RKO (cell line): ENCODE measurements at regions not wholly inside any gene's neighbourhood (a gene's known extent, or its start where the extent isn't known, plus 50 kb on each side); places are given as distances from the start of the nearest gene placed in this dataset.

Experiments used
- DNase-seq: peaks from one replicate; pipeline ENCODE4 v3.0.0-alpha.2; 2016; ENCODE audit warnings: low spot score

GRCh38 chr10:10786109-10787090, 231.3 kb upstream of the CELF2 start:
- DNase-seq = no peak

GRCh38 chr10:10787586-10787985, 230.1 kb upstream of the CELF2 start:
- DNase-seq = no peak

- no peak for DNase-seq
Measured at GRCh38 chr10:10788761-10789160, 228.9 kb upstream of the CELF2 start.

- DNase-seq = peak; percentile 20
Measured at GRCh38 chr10:10791869-10792268, 225.8 kb upstream of the CELF2 start.

- DNase-seq = peak; percentile 97
Measured at GRCh38 chr10:10792681-10793080, 225.0 kb upstream of the CELF2 start.

- peak; percentile 70 for DNase-seq
Measured at GRCh38 chr10:10794046-10794445, 223.6 kb upstream of the CELF2 start.

- DNase-seq = peak; percentile 78
Measured at GRCh38 chr10:10794791-10795191, 222.9 kb upstream of the CELF2 start.

GRCh38 chr10:10796061-10796773, 221.5 kb upstream of the CELF2 start:
- no peak for DNase-seq

- DNase-seq = no peak
Measured at GRCh38 chr10:10796774-10797415, 220.8 kb upstream of the CELF2 start.

- DNase-seq = no peak
Measured at GRCh38 chr10:10797513-10797912, 220.2 kb upstream of the CELF2 start.

- DNase-seq = no peak
Measured at GRCh38 chr10:10798102-10798863, 219.4 kb upstream of the CELF2 start.

GRCh38 chr10:10798864-10799192, 218.8 kb upstream of the CELF2 start:
- no peak for DNase-seq

GRCh38 chr10:10800961-10801360, 216.7 kb upstream of the CELF2 start:
- no peak for DNase-seq

GRCh38 chr10:10803278-10803677, 214.4 kb upstream of the CELF2 start:
- DNase-seq = no peak

- DNase-seq = no peak
Measured at GRCh38 chr10:10804061-10804460, 213.6 kb upstream of the CELF2 start.

GRCh38 chr10:10804998-10805740, 212.5 kb upstream of the CELF2 start:
- peak; percentile 48 for DNase-seq

- DNase-seq = no peak
Measured at GRCh38 chr10:10807106-10807505, 210.6 kb upstream of the CELF2 start.

GRCh38 chr10:10811562-10811961, 206.1 kb upstream of the CELF2 start:
- no peak for DNase-seq

- DNase-seq = no peak
Measured at GRCh38 chr10:10813656-10814055, 204.0 kb upstream of the CELF2 start.

- DNase-seq = no peak
Measured at GRCh38 chr10:10814069-10814468, 203.6 kb upstream of the CELF2 start.

GRCh38 chr10:10816447-10816846, 201.2 kb upstream of the CELF2 start:
- DNase-seq = no peak
